ENCODE measurements at regions not wholly inside any gene's neighbourhood (a gene's known extent, or its start where the extent isn't known, plus 50 kb on each side); places are given as distances from the start of the nearest gene placed in this dataset.

- Mint-ChIP-seq H3K9me3 (no peaks in the 10 kb centered on the region), H3K36me3 (no peaks in the 10 kb centered on the region), H3K27ac (no peak overlapping the region), H3K4me1 (peaks cover 17% of the 10 kb centered on the region), H3K27me3 (ENCODE audit: low read depth) (no peaks in the 10 kb centered on the region), H3K4me3 (no peak overlapping the region)
- CTCF ChIA-PET = interaction anchor here (1.3 to 8.8 kb wide), 2 partner anchors 9 to 113 kb away, joined by 4 to 382 read pairs; no protein-coding TSS in a partner anchor
- POLR2A ChIA-PET = interaction anchor here (0.5 kb wide), 1 partner anchor 64 kb away, joined by 3 read pairs; no protein-coding TSS in a partner anchor
- DNase-seq (ENCODE audit: low spot score) (no peak), ATAC-seq (no peak; the same call in 1 of the 2 replicates)
- TF ChIP-seq GRHL2 (CRISPR knock-in tag; IDR thresholded peaks at IDR 0.05; ENCODE audit: insufficient replicate concordance, severe bottlenecking) (no peak), CREM (CRISPR knock-in tag; IDR thresholded peaks at IDR 0.05) (no peak), ZNF396 (CRISPR knock-in tag; IDR thresholded peaks at IDR 0.05; ENCODE audit: borderline replicate concordance) (no peak), NR2C2 (CRISPR knock-in tag; IDR thresholded peaks at IDR 0.05) (no peak), FOXJ3 (CRISPR knock-in tag; IDR thresholded peaks at IDR 0.05; ENCODE audit: borderline replicate concordance) (no peak), CBFB (CRISPR knock-in tag; IDR thresholded peaks at IDR 0.05; ENCODE audit: low read depth) (no peak)
These were observed 65.4 kb upstream of the SMYD2 start for GRCh38 chr1:214215583-214215982.

GRCh38 chr1:214216021-214216420 lies 64.9 kb upstream of the SMYD2 start:
- ChIA-PET POLR2A (interaction anchor here (0.5 kb wide), 1 partner anchor 63 kb away, joined by 3 read pairs; no protein-coding TSS in a partner anchor), CTCF (interaction anchor here (1.3 to 8.8 kb wide), 2 partner anchors 9 to 113 kb away, joined by 4 to 382 read pairs; no protein-coding TSS in a partner anchor)
- H3K36me3 Mint-ChIP-seq = no peaks in the 10 kb centered on the region
- ATAC-seq (no peak), DNase-seq (ENCODE audit: low spot score) (no peak)
- no peak overlapping the region for H3K27ac Mint-ChIP-seq
- no peaks in the 10 kb centered on the region for H3K9me3 Mint-ChIP-seq
- no peak overlapping the region for H3K4me3 Mint-ChIP-seq
- H3K4me1 Mint-ChIP-seq = peaks cover 17% of the 10 kb centered on the region
- no peak for TF ChIP-seq CREB1 (CRISPR knock-in tag; IDR thresholded peaks at IDR 0.05)
- no peak for TF ChIP-seq SP1 (CRISPR knock-in tag; conservative IDR thresholded peaks at IDR 0.05)
- TF ChIP-seq FOXP4 (CRISPR knock-in tag; IDR thresholded peaks at IDR 0.05) = no peak
- TF ChIP-seq ATF1 (CRISPR knock-in tag; IDR thresholded peaks at IDR 0.05) = no peak
- TF ChIP-seq FOXJ3 (CRISPR knock-in tag; IDR thresholded peaks at IDR 0.05; ENCODE audit: borderline replicate concordance) = no peak
- no peak for TF ChIP-seq CTCF (IDR thresholded peaks at IDR 0.05)
- TF ChIP-seq JAZF1 (CRISPR knock-in tag; IDR thresholded peaks at IDR 0.05) = no peak
- TF ChIP-seq ZNF416 (CRISPR knock-in tag; IDR thresholded peaks at IDR 0.05) = no peak
- TF ChIP-seq MAX (CRISPR knock-in tag; IDR thresholded peaks at IDR 0.05) = no peak
- no peak for TF ChIP-seq ZNF425 (CRISPR knock-in tag; conservative IDR thresholded peaks at IDR 0.05)
- TF ChIP-seq ZSCAN18 (CRISPR knock-in tag; IDR thresholded peaks at IDR 0.05) = no peak
- no peak for TF ChIP-seq NR1H2 (CRISPR knock-in tag; IDR thresholded peaks at IDR 0.05)
- no peak for TF ChIP-seq NFYB (CRISPR knock-in tag; conservative IDR thresholded peaks at IDR 0.05; ENCODE audit: low read depth)
- TF ChIP-seq NR3C1 (CRISPR knock-in tag; conservative IDR thresholded peaks at IDR 0.05; ENCODE audit: low read depth) = no peak
- TF ChIP-seq HMGXB4 (CRISPR knock-in tag; IDR thresholded peaks at IDR 0.05) = no peak
- TF ChIP-seq ZNF263 (CRISPR knock-in tag; IDR thresholded peaks at IDR 0.05; ENCODE audit: low read depth) = no peak
- no peak for TF ChIP-seq IRF2 (CRISPR knock-in tag; IDR thresholded peaks at IDR 0.05; ENCODE audit: borderline replicate concordance, low read depth)
- H3K27me3 Mint-ChIP-seq (ENCODE audit: low read depth) = no peaks in the 10 kb centered on the region

Data from WTC11 (cell line).